ENCODE measurements at regions not wholly inside any gene's neighbourhood (a gene's known extent, or its start where the extent isn't known, plus 50 kb on each side); places are given as distances from the start of the nearest gene placed in this dataset.

- H3K79me1 ChIP-seq (ENCODE audit: insufficient read depth, low read depth, low read length, poor library complexity, severe bottlenecking): no peaks in the 10 kb centered on the region
Measured at GRCh38 chr11:37509506-37509905, 911.5 kb upstream of the RAG2 start.

More at GRCh38 chr11:37509506-37509905, 911.5 kb upstream of the RAG2 start:
- TF ChIP-seq CTCF (conservative IDR thresholded peaks at IDR 0.05): no peak
- Histone ChIP-seq H3K9ac (ENCODE audit: extremely low read depth, insufficient read length, low read length) (no peak overlapping the region), H3K56ac (ENCODE audit: insufficient read length, low read depth, low read length) (no peak overlapping the region), H3K79me2 (ENCODE audit: insufficient read depth, low read length) (no peaks in the 10 kb centered on the region), H3K4me2 (ENCODE audit: insufficient read depth, insufficient read length, low read length) (no peak overlapping the region), H4K8ac (replicated peaks; ENCODE audit: insufficient read length, low read depth, low read length) (no peak overlapping the region), H2AK5ac (ENCODE audit: insufficient read length, low read length) (no peak overlapping the region), H3T11ph (ENCODE audit: low read length) (no peak overlapping the region), H3K27me3 (ENCODE audit: insufficient read depth, low read length) (no peaks in the 10 kb centered on the region), H3K27ac (ENCODE audit: insufficient read length, low read depth, low read length) (no peak overlapping the region), H3K18ac (ENCODE audit: insufficient read length, low read depth, low read length) (no peak overlapping the region), H3K14ac (ENCODE audit: insufficient read depth, low read length) (no peak overlapping the region), H3K23me2 (ENCODE audit: insufficient read length, low read depth, low read length, poor library complexity, severe bottlenecking) (no peaks in the 10 kb centered on the region), H2BK20ac (ENCODE audit: low read depth, low read length, poor library complexity, severe bottlenecking) (no peak overlapping the region), H4K20me1 (ENCODE audit: control insufficient read depth, insufficient read depth, insufficient read length) (no peaks in the 10 kb centered on the region), H2AFZ (ENCODE audit: low read length) (no peak overlapping the region), H3K4ac (ENCODE audit: low read depth, low read length) (no peak overlapping the region), H4K5ac (ENCODE audit: insufficient read length, low read depth, low read length) (no peak overlapping the region), H2BK5ac (ENCODE audit: insufficient read length, low read length) (no peak overlapping the region), H2BK12ac (ENCODE audit: insufficient read length, low read depth, low read length) (no peak overlapping the region), H2BK120ac (ENCODE audit: low read depth, low read length, poor library complexity, severe bottlenecking) (no peak overlapping the region), H3K23ac (ENCODE audit: insufficient read length, low read depth, low read length) (no peak overlapping the region), H2BK15ac (ENCODE audit: low read depth, low read length) (no peak overlapping the region), H4K91ac (ENCODE audit: insufficient read length, low read depth, low read length) (no peak overlapping the region), H3K9me3 (ENCODE audit: control insufficient read depth, low read depth, low read length) (no peaks in the 10 kb centered on the region), H3K4me1 (ENCODE audit: insufficient read depth, low read length) (no peaks in the 10 kb centered on the region; the same call in 1 of the 2 replicates)
- H3K9me3 Mint-ChIP-seq: peaks cover 0 to 4% of the 10 kb centered on the region in 2 experiments; a peak in 3 of 5 replicates
- H3K36me3 Mint-ChIP-seq (ENCODE audit: insufficient read depth in 1 of 3, low read depth in 3 of 3): peaks cover 0 to 23% (median 4%) of the 10 kb centered on the region in 3 experiments; a peak in 4 of 7 replicates
- H3K27ac Mint-ChIP-seq: no peak overlapping the region
- no peak overlapping the region for H3K4me3 Mint-ChIP-seq
- H3K4me1 Mint-ChIP-seq: peaks cover 22 to 27% of the 10 kb centered on the region in 2 experiments
- no CpG with 5 or more reads among the region's 2 CpGs for WGBS (ENCODE audit: extremely low coverage, insufficient read length, low lambda C conversion rate)
- H3K27me3 Mint-ChIP-seq (ENCODE audit: low read depth): no peaks in the 10 kb centered on the region
- no peak for DNase-seq
